ENCODE measurements at regions not wholly inside any gene's neighbourhood (a gene's known extent, or its start where the extent isn't known, plus 50 kb on each side); places are given as distances from the start of the nearest gene placed in this dataset.

- no peaks in the 10 kb centered on the region for H3K27me3 ChIP-seq (ENCODE audit: control insufficient read depth, insufficient read depth, low read length)
- ChIA-PET CTCF (no interaction called here), POLR2A (no interaction called here)
- TF ChIP-seq SIN3A (IDR thresholded peaks at IDR 0.05; ENCODE audit: borderline replicate concordance, insufficient read depth, low read depth, low read length): no peak
- no peak for TF ChIP-seq CTCF (IDR thresholded peaks at IDR 0.05)
- no peak for TF ChIP-seq TCF7L2 (IDR thresholded peaks at IDR 0.05; ENCODE audit: low read depth, low read length)
- TF ChIP-seq REST (IDR thresholded peaks at IDR 0.05; ENCODE audit: insufficient read depth in 1 of 2, low read depth in 2 of 2, low read length in 1 of 2): no peak
- no peak for TF ChIP-seq POLR2AphosphoS5 (IDR thresholded peaks at IDR 0.05; ENCODE audit: low read depth, low read length)
- no TSS peak for BruUV-seq (replicated peaks)
- peaks cover 11% of the 10 kb centered on the region for H3K4me1 ChIP-seq (ENCODE audit: control insufficient read depth, insufficient read depth, low read length)
- H3K27ac ChIP-seq (ENCODE audit: low read length): peak overlapping the region; percentile 21; the same call in 1 of the 2 replicates
- no peaks in the 10 kb centered on the region for H3K36me3 ChIP-seq (ENCODE audit: control insufficient read depth, insufficient read depth, low read length)
- in situ Hi-C loops (cut with HindIII; ENCODE audit: low pct_unique_long_range_greater_than_20kb, low sequenced_read_pairs) (no loop called here), intact Hi-C loops (cut with micrococcal nuclease; ENCODE audit: unreplicated experiment) (loop anchor here (2.0 to 5.0 kb wide), 2 partner anchors 378 to 635 kb away; no protein-coding TSS in a partner anchor)
- ATAC-seq (no peak), DNase-seq (ENCODE audit: low read depth, low spot score) (no peak)
- no peaks in the 10 kb centered on the region for H3K9me3 ChIP-seq (ENCODE audit: control insufficient read depth, insufficient read depth, low read depth, low read length)
- H3K4me3 ChIP-seq (ENCODE audit: low read depth in 2 of 2, low read length in 2 of 2): no peak overlapping the region
Observed at GRCh38 chr15:36499412-36500389, 79.7 kb upstream of the CDIN1 start.

GRCh38 chr15:36501063-36501678 is 78.3 kb upstream of the CDIN1 start:
- in situ Hi-C loops (cut with HindIII; ENCODE audit: low pct_unique_long_range_greater_than_20kb, low sequenced_read_pairs): no loop called here

More at GRCh38 chr15:36501063-36501678, 78.3 kb upstream of the CDIN1 start:
- DNase-seq (ENCODE audit: low read depth, low spot score): peak; percentile 59
- BruUV-seq (replicated peaks): no TSS peak
- no peak overlapping the region for H3K27ac ChIP-seq (ENCODE audit: low read length)
- no peaks in the 10 kb centered on the region for H3K27me3 ChIP-seq (ENCODE audit: control insufficient read depth, insufficient read depth, low read length)
- ChIA-PET CTCF (interaction anchor here (0.7 kb wide), 3 partner anchors 37 to 1131 kb away, joined by 3 read pairs; no protein-coding TSS in a partner anchor), POLR2A (no interaction called here)
- H3K4me1 ChIP-seq (ENCODE audit: control insufficient read depth, insufficient read depth, low read length): peaks cover 11% of the 10 kb centered on the region
- intact Hi-C loops (cut with micrococcal nuclease; ENCODE audit: unreplicated experiment): loop anchor here (2.0 to 5.0 kb wide), 2 partner anchors 376 to 634 kb away; no protein-coding TSS in a partner anchor
- peak; percentile 99 for ATAC-seq
- no peak for TF ChIP-seq REST (IDR thresholded peaks at IDR 0.05; ENCODE audit: insufficient read depth in 1 of 2, low read depth in 2 of 2, low read length in 1 of 2)
- peak; percentile 87; the same call in 1 of the 2 replicates for TF ChIP-seq CTCF (IDR thresholded peaks at IDR 0.05)
- no peaks in the 10 kb centered on the region for H3K9me3 ChIP-seq (ENCODE audit: control insufficient read depth, insufficient read depth, low read depth, low read length)
- H3K36me3 ChIP-seq (ENCODE audit: control insufficient read depth, insufficient read depth, low read length): no peaks in the 10 kb centered on the region
- H3K4me3 ChIP-seq (ENCODE audit: low read depth in 2 of 2, low read length in 2 of 2): no peak overlapping the region

Data from Panc1 (cell line).